ENCODE measurements at regions not wholly inside any gene's neighbourhood (a gene's known extent, or its start where the extent isn't known, plus 50 kb on each side); places are given as distances from the start of the nearest gene placed in this dataset.

DNA sequence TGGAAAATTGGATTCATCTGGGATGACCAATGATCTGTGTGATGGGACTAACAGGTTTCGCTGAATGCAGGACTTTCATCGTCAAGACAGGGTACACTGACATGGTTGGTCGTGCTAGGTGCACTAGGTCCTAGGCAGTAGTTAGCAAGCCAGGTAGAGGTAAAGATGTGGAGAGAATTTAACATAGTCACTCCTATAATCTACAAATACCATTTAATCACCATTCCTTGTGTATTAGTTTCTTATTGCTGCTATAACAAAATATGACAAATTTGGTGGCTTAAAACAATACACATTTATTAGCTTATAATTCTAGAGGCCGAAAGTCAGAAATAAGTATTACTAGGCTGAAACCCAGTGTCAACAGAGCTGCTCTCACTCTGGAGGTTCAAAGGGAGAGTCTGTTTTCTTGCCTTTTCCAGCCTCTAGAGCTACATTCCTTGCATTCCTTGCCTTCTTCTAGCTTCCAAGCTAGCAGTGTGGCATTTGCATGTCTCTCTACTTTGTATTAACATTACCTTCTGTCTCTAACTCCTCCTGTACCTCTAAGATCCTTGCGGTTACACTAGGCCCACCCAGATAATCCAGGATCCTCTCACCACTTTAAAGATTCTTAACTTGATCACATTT lies 98.7 kb upstream of the GRIA3 start:
- TF ChIP-seq, protein P1, sequence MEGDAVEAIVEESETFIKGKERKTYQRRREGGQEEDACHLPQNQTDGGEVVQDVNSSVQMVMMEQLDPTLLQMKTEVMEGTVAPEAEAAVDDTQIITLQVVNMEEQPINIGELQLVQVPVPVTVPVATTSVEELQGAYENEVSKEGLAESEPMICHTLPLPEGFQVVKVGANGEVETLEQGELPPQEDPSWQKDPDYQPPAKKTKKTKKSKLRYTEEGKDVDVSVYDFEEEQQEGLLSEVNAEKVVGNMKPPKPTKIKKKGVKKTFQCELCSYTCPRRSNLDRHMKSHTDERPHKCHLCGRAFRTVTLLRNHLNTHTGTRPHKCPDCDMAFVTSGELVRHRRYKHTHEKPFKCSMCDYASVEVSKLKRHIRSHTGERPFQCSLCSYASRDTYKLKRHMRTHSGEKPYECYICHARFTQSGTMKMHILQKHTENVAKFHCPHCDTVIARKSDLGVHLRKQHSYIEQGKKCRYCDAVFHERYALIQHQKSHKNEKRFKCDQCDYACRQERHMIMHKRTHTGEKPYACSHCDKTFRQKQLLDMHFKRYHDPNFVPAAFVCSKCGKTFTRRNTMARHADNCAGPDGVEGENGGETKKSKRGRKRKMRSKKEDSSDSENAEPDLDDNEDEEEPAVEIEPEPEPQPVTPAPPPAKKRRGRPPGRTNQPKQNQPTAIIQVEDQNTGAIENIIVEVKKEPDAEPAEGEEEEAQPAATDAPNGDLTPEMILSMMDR (tag by site-specific recombination; IDR thresholded peaks at IDR 0.05), result no peak
- TF ChIP-seq ZNF433 (tag by site-specific recombination; IDR thresholded peaks at IDR 0.05; ENCODE audit: low read depth) (no peak), ZNF830 (tag by site-specific recombination; IDR thresholded peaks at IDR 0.05; ENCODE audit: low read depth) (no peak), ZNF16 (tag by site-specific recombination; IDR thresholded peaks at IDR 0.05; ENCODE audit: low read depth) (no peak), SETDB1 (IDR thresholded peaks at IDR 0.05; ENCODE audit: insufficient read length, low read length) (peak; percentile 60), TRIM28 (IDR thresholded peaks at IDR 0.05; ENCODE audit: borderline replicate concordance, low read length) (no peak), ZNF426 (tag by site-specific recombination; IDR thresholded peaks at IDR 0.05) (no peak), ZNF747 (tag by site-specific recombination; IDR thresholded peaks at IDR 0.05) (no peak), ZNF561 (tag by site-specific recombination; IDR thresholded peaks at IDR 0.05; ENCODE audit: borderline replicate concordance) (no peak)
- TF ChIP-seq, protein P2, sequence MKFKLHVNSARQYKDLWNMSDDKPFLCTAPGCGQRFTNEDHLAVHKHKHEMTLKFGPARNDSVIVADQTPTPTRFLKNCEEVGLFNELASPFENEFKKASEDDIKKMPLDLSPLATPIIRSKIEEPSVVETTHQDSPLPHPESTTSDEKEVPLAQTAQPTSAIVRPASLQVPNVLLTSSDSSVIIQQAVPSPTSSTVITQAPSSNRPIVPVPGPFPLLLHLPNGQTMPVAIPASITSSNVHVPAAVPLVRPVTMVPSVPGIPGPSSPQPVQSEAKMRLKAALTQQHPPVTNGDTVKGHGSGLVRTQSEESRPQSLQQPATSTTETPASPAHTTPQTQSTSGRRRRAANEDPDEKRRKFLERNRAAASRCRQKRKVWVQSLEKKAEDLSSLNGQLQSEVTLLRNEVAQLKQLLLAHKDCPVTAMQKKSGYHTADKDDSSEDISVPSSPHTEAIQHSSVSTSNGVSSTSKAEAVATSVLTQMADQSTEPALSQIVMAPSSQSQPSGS (tag by site-specific recombination; IDR thresholded peaks at IDR 0.05; ENCODE audit: low read depth), result no peak
